Liver (tissue), 8 donors: ENCODE measurements at regions not wholly inside any gene's neighbourhood (a gene's known extent, or its start where the extent isn't known, plus 50 kb on each side); places are given as distances from the start of the nearest gene placed in this dataset.

Source experiments
- DNase-seq: peaks from one replicate; pipeline ENCODE4 v3.0.0-alpha.2; 2017; ENCODE audit warnings: low spot score
- H3K27ac ChIP-seq, 2 donors: one replicate each; pipeline ENCODE4 v1.7.0; 2013; ENCODE audit warnings: inconsistent platforms in 2 of 2, low read length in 2 of 2, control low read depth in 1 of 2, low read depth in 1 of 2, mild to moderate bottlenecking in 1 of 2
- H3K27me3 ChIP-seq, 4 donors: one replicate each; pipeline versions ENCODE4 v1.6.1 to v1.7.0; 2013; ENCODE audit warnings: low read length in 3 of 4, inconsistent platforms in 1 of 4, mild to moderate bottlenecking in 1 of 4, moderate library complexity in 1 of 4; ENCODE audit not compliant: control insufficient read depth in 4 of 4, insufficient read depth in 4 of 4
- H3K36me3 ChIP-seq, 4 donors: one replicate each; pipeline versions ENCODE4 v1.6.1 to v1.7.0; 2013; ENCODE audit warnings: low read length in 3 of 4, mild to moderate bottlenecking in 3 of 4, low read depth in 1 of 4, moderate library complexity in 1 of 4; ENCODE audit not compliant: control insufficient read depth in 4 of 4, insufficient read depth in 3 of 4
- H3K4me1 ChIP-seq, 4 donors: one replicate each; pipeline versions ENCODE4 v1.6.1 to v1.7.0; 2013; ENCODE audit warnings: low read length in 3 of 4, mild to moderate bottlenecking in 3 of 4, moderate library complexity in 1 of 4; ENCODE audit not compliant: control insufficient read depth in 4 of 4, insufficient read depth in 4 of 4
- H3K4me3 ChIP-seq, 3 donors: one replicate each; pipeline versions ENCODE4 v1.6.1 to v1.7.0; 2013; ENCODE audit warnings: low read length in 3 of 3, control low read depth in 1 of 3, low read depth in 1 of 3, mild to moderate bottlenecking in 1 of 3
- H3K9ac ChIP-seq, 2 donors: one replicate each; pipeline ENCODE4 v1.7.0; 2013; ENCODE audit warnings: low read length in 2 of 2, mild to moderate bottlenecking in 2 of 2, moderate library complexity in 2 of 2, control low read depth in 1 of 2, low read depth in 1 of 2
- H3K9me3 ChIP-seq, 4 donors: one replicate each; pipeline versions ENCODE4 v1.6.1 to v1.7.0; 2013; ENCODE audit warnings: low read length in 3 of 4; ENCODE audit not compliant: control insufficient read depth in 4 of 4
- ATF3 ChIP-seq: IDR thresholded peaks from 2 replicates; pipeline ENCODE4 v1.6.1; 2016; ENCODE audit warnings: antibody characterized with exemption
- CTCF ChIP-seq: fragments of 150-350 bp; IDR thresholded peaks from 2 replicates; pipeline ENCODE4 v1.5.1; 2017; ENCODE audit warnings: improper control_type of control experiment, low read depth, low read length; ENCODE audit not compliant: missing input control
- EGR1 ChIP-seq, 2 donors: IDR thresholded peaks; 2 replicates each; pipeline ENCODE4 v1.6.1; 2016 to 2018; ENCODE audit warnings: antibody characterized with exemption in 2 of 2, low read depth in 2 of 2
- FOXA1 ChIP-seq: IDR thresholded peaks from 2 replicates; pipeline ENCODE4 v1.6.1; 2016; ENCODE audit warnings: antibody characterized with exemption
- FOXA2 ChIP-seq: IDR thresholded peaks from 2 replicates; pipeline ENCODE4 v1.6.1; 2016; ENCODE audit warnings: antibody characterized with exemption
- GABPA ChIP-seq, 2 donors: IDR thresholded peaks in 1 of 2; conservative IDR thresholded peaks in 1 of 2; 2 replicates each; pipeline ENCODE4 v1.6.1; 2016; ENCODE audit warnings: antibody characterized with exemption in 2 of 2, mild to moderate bottlenecking in 1 of 2, moderate library complexity in 1 of 2
- HNF4A ChIP-seq, 2 donors: conservative IDR thresholded peaks; 2 replicates each; pipeline ENCODE4 v1.6.1; 2016; ENCODE audit warnings: antibody characterized with exemption in 2 of 2, mild to moderate bottlenecking in 2 of 2
- HNF4G ChIP-seq: IDR thresholded peaks from 2 replicates; pipeline ENCODE4 v1.6.1; 2016; ENCODE audit warnings: antibody characterized with exemption
- JUND ChIP-seq, 2 donors: IDR thresholded peaks; 2 replicates each; pipeline ENCODE4 v1.6.1; 2016; ENCODE audit warnings: antibody characterized with exemption in 2 of 2
- MAX ChIP-seq: IDR thresholded peaks from 2 replicates; pipeline ENCODE4 v1.6.1; 2016; ENCODE audit warnings: antibody characterized with exemption
- NR2F2 ChIP-seq: IDR thresholded peaks from 2 replicates; pipeline ENCODE4 v1.6.1; 2016; ENCODE audit warnings: antibody characterized with exemption
- RAD21 ChIP-seq, 2 donors: IDR thresholded peaks; 2 replicates each; pipeline ENCODE4 v1.6.1; 2016; ENCODE audit warnings: antibody characterized with exemption in 2 of 2, mild to moderate bottlenecking in 2 of 2
- REST ChIP-seq: IDR thresholded peaks from 2 replicates; pipeline ENCODE4 v1.6.1; 2016; ENCODE audit warnings: antibody characterized with exemption, mild to moderate bottlenecking
- RXRA ChIP-seq, 2 donors: IDR thresholded peaks; 2 replicates each; pipeline ENCODE4 v1.6.1; 2017 to 2018; ENCODE audit warnings: antibody characterized with exemption in 2 of 2, mild to moderate bottlenecking in 1 of 2
- SP1 ChIP-seq: IDR thresholded peaks from 2 replicates; pipeline ENCODE4 v1.6.1; 2018; ENCODE audit warnings: antibody characterized with exemption, mild to moderate bottlenecking
- TAF1 ChIP-seq: conservative IDR thresholded peaks from 2 replicates; pipeline ENCODE4 v1.6.1; 2016; ENCODE audit warnings: antibody characterized with exemption, mild to moderate bottlenecking
- YY1 ChIP-seq: IDR thresholded peaks from 2 replicates; pipeline ENCODE4 v1.6.1; 2016; ENCODE audit warnings: antibody characterized with exemption, mild to moderate bottlenecking
- ZBTB33 ChIP-seq: IDR thresholded peaks from 2 replicates; pipeline ENCODE4 v1.6.1; 2016; ENCODE audit warnings: antibody characterized with exemption
- WGBS: extraction: QIAGEN DNeasy Blood & Tissue Kit; methylation state at CpG from one replicate; pipeline ENCODE4 v1.1.7; 2013; 5-methylcytosine and 5-hydroxymethylcytosine counted together
- donor health status: healthy.
- donor health status: healthy.
- donor health status: healthy.
- donor health status: healthy.
- donor health status: healthy.

GRCh38 chr12:69123919-69124638 lies 115.3 kb upstream of the CPSF6 start:
- H3K4me3 ChIP-seq: no peak overlapping the region
- no peak for TF ChIP-seq RAD21 (IDR thresholded peaks at IDR 0.05)
- TF ChIP-seq NR2F2: no peak
- no peak for TF ChIP-seq ZBTB33
- no peak for TF ChIP-seq ATF3
- no peak for TF ChIP-seq RXRA (IDR thresholded peaks at IDR 0.05)
- no peak for TF ChIP-seq YY1
- TF ChIP-seq SP1: no peak
- no peak for TF ChIP-seq HNF4A (conservative IDR thresholded peaks at IDR 0.05)
- no peak for TF ChIP-seq EGR1 (IDR thresholded peaks at IDR 0.05; ENCODE audit: low read depth in 2 of 2)
- TF ChIP-seq CTCF: no peak
- TF ChIP-seq FOXA2: no peak
- TF ChIP-seq FOXA1: no peak
- TF ChIP-seq TAF1: no peak
- no peak for TF ChIP-seq MAX
- TF ChIP-seq HNF4G: no peak
- no peak for TF ChIP-seq REST
- TF ChIP-seq JUND (IDR thresholded peaks at IDR 0.05): no peak
- TF ChIP-seq GABPA (IDR thresholded peaks at IDR 0.05 in 1 of 2, conservative IDR thresholded peaks at IDR 0.05 in 1 of 2): no peak
- no peaks in the 10 kb centered on the region for H3K36me3 ChIP-seq
- H3K27me3 ChIP-seq: no peaks in the 10 kb centered on the region
- DNase-seq: no peak
- H3K9ac ChIP-seq: no peak overlapping the region
- no peaks in the 10 kb centered on the region for H3K9me3 ChIP-seq
- 46% methylated on average over 8 of the region's 8 CpGs for WGBS
- peaks cover 0 to 3% (median 1%) of the 10 kb centered on the region in 4 donors for H3K4me1 ChIP-seq
- H3K27ac ChIP-seq: no peak overlapping the region
